ENCODE measurements at regions not wholly inside any gene's neighbourhood (a gene's known extent, or its start where the extent isn't known, plus 50 kb on each side); places are given as distances from the start of the nearest gene placed in this dataset.

DNA sequence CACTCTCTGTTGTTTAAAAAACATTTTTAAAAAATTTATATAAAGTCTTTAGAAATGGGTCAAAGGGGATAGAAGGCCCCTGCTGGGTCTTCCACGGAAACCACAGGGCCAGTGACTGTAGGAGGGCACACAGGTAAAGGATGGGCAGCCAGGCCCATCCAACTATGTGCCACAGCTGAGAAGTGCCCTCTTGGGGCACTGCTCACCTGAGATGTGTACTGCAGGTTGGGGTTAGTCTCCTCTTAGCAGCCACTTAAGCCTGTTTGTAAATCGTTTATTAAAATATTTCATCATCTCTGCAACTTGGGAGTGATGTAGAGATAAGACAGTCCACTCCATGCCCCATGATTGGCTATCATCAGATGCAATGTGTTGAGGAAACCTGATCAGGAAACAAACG lies 222.4 kb downstream of the DIRAS2 start:
- TF ChIP-seq, protein P1, sequence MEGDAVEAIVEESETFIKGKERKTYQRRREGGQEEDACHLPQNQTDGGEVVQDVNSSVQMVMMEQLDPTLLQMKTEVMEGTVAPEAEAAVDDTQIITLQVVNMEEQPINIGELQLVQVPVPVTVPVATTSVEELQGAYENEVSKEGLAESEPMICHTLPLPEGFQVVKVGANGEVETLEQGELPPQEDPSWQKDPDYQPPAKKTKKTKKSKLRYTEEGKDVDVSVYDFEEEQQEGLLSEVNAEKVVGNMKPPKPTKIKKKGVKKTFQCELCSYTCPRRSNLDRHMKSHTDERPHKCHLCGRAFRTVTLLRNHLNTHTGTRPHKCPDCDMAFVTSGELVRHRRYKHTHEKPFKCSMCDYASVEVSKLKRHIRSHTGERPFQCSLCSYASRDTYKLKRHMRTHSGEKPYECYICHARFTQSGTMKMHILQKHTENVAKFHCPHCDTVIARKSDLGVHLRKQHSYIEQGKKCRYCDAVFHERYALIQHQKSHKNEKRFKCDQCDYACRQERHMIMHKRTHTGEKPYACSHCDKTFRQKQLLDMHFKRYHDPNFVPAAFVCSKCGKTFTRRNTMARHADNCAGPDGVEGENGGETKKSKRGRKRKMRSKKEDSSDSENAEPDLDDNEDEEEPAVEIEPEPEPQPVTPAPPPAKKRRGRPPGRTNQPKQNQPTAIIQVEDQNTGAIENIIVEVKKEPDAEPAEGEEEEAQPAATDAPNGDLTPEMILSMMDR (conservative IDR thresholded peaks at IDR 0.05): peak; percentile 15
- Mint-ChIP-seq H3K27ac (no peak overlapping the region), H3K27me3 (ENCODE audit: insufficient read depth) (no peaks in the 10 kb centered on the region), H3K4me1 (peaks cover 38% of the 10 kb centered on the region), H3K9me3 (no peaks in the 10 kb centered on the region), H3K4me3 (no peak overlapping the region), H3K36me3 (ENCODE audit: low read depth) (peaks cover 9% of the 10 kb centered on the region)
- Histone ChIP-seq H3K4me1 (ENCODE audit: control insufficient read depth, insufficient read depth, low read length) (peaks cover 6% of the 10 kb centered on the region), H3K27ac (ENCODE audit: low read depth, low read length) (no peak overlapping the region), H3K9me3 (ENCODE audit: control insufficient read depth, low read length) (no peaks in the 10 kb centered on the region), H3K4me3 (ENCODE audit: low read length) (no peak overlapping the region), H3K36me3 (ENCODE audit: control insufficient read depth, insufficient read depth, low read length) (no peaks in the 10 kb centered on the region), H3K27me3 (ENCODE audit: control insufficient read depth, insufficient read depth, low read length, poor library complexity, severe bottlenecking) (no peaks in the 10 kb centered on the region), H3K9ac (ENCODE audit: extremely low read depth, low read length, poor library complexity, severe bottlenecking) (no peak overlapping the region)
- no peak for DNase-seq
- 90 to 94% methylated on average over 1 to 3 of the region's 3 CpGs for WGBS, 2 experiments (ENCODE audit: insufficient coverage in 1 of 2, insufficient read length in 1 of 2)

DNA sequence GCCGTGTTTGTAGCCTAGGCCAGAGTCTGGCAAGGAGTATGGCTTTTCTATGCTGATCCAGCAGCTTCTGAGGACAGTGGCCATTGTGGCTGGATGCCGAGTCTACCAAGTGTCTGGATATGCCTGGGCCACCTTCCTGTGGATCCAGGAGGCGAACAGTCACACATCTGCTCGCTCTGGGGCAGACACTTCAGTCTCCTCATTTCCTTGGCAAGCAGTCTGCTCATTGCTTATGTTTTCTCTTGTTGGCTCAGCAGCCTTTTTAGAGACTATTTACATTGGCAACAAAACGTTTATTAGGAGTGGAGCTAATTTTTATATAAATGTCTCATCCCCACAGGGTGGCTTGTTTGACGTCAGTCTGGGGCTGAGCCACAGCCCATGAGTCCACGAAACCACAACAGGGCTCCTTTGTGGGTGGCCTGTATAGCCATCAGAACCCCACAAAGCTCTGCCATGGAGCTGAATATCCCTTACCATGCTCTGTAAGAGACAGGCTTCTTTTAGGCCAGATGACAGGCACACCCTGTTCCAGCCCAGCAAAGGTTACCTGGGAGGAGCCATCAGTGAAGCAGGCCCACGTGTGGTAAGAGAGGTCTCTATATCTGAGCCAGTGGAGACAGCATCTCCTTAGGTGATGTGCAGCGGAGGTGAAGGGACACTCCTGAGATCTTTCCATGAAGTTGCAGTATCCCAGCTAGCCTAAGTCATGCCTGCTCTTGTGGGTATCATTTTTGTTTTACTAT lies 221.7 kb downstream of the DIRAS2 start:
- Histone ChIP-seq H3K36me3 (ENCODE audit: control insufficient read depth, insufficient read depth, low read length) (no peaks in the 10 kb centered on the region), H3K9me3 (ENCODE audit: control insufficient read depth, low read length) (no peaks in the 10 kb centered on the region), H3K9ac (ENCODE audit: extremely low read depth, low read length, poor library complexity, severe bottlenecking) (no peak overlapping the region), H3K27me3 (ENCODE audit: control insufficient read depth, insufficient read depth, low read length, poor library complexity, severe bottlenecking) (no peaks in the 10 kb centered on the region), H3K27ac (ENCODE audit: low read depth, low read length) (no peak overlapping the region), H3K4me3 (ENCODE audit: low read length) (no peak overlapping the region), H3K4me1 (ENCODE audit: control insufficient read depth, insufficient read depth, low read length) (peaks cover 6% of the 10 kb centered on the region)
- Mint-ChIP-seq H3K27ac (no peak overlapping the region), H3K9me3 (no peaks in the 10 kb centered on the region), H3K4me1 (peaks cover 34% of the 10 kb centered on the region), H3K27me3 (ENCODE audit: insufficient read depth) (no peaks in the 10 kb centered on the region), H3K36me3 (ENCODE audit: low read depth) (peaks cover 9% of the 10 kb centered on the region), H3K4me3 (no peak overlapping the region)
- DNase-seq: no peak
- 74 to 78% methylated on average over 7 to 9 of the region's 9 CpGs for WGBS, 2 experiments (ENCODE audit: insufficient coverage in 1 of 2, insufficient read length in 1 of 2)
- TF ChIP-seq, protein P1 (conservative IDR thresholded peaks at IDR 0.05): no peak

DNA sequence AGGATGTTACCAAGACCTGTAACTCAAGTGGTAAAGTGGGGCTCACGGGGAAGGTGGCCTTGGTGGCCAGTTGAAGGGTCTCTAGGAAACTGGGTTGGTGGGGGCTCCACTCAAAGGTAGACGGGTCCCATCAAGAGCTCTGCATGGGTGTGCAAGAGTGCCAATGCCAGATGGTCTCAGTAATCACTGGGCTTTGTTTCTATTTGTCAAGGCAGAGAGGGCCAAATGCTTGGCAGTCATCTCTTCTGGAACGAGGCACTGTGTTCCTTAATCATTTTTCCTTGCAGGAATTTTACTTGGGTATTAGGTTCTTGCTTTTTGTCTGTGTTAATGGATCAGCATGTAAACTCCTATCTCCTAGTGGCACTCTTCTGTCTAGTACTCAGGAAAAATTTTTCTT lies 220.8 kb downstream of the DIRAS2 start:
- H3K4me3 ChIP-seq (ENCODE audit: low read length): no peak overlapping the region
- H3K27ac ChIP-seq (ENCODE audit: low read depth, low read length): no peak overlapping the region
- H3K4me1 ChIP-seq (ENCODE audit: control insufficient read depth, insufficient read depth, low read length): peaks cover 6% of the 10 kb centered on the region
- TF ChIP-seq, protein P1 (conservative IDR thresholded peaks at IDR 0.05): no peak
- DNase-seq: no peak
- H3K27ac Mint-ChIP-seq: no peak overlapping the region
- no peaks in the 10 kb centered on the region for H3K27me3 Mint-ChIP-seq (ENCODE audit: insufficient read depth)
- no peaks in the 10 kb centered on the region for H3K9me3 Mint-ChIP-seq
- no peak overlapping the region for H3K4me3 Mint-ChIP-seq
- H3K36me3 Mint-ChIP-seq (ENCODE audit: low read depth): peaks cover 11% of the 10 kb centered on the region
- peaks cover 32% of the 10 kb centered on the region for H3K4me1 Mint-ChIP-seq
- 88 to 100% methylated on average over 2 to 3 of the region's 3 CpGs for WGBS, 2 experiments (ENCODE audit: insufficient coverage in 1 of 2, insufficient read length in 1 of 2)
- no peaks in the 10 kb centered on the region for H3K9me3 ChIP-seq (ENCODE audit: control insufficient read depth, low read length)
- no peaks in the 10 kb centered on the region for H3K27me3 ChIP-seq (ENCODE audit: control insufficient read depth, insufficient read depth, low read length, poor library complexity, severe bottlenecking)
- H3K9ac ChIP-seq (ENCODE audit: extremely low read depth, low read length, poor library complexity, severe bottlenecking): no peak overlapping the region
- no peaks in the 10 kb centered on the region for H3K36me3 ChIP-seq (ENCODE audit: control insufficient read depth, insufficient read depth, low read length)

All from endodermal cell (in vitro differentiated cells).